ENCODE measurements at regions not wholly inside any gene's neighbourhood (a gene's known extent, or its start where the extent isn't known, plus 50 kb on each side); places are given as distances from the start of the nearest gene placed in this dataset.

- H3K36me3 ChIP-seq (ENCODE audit: control insufficient read depth, insufficient read depth, low read length) = no peaks in the 10 kb centered on the region
- no peaks in the 10 kb centered on the region for H3K9me3 ChIP-seq (ENCODE audit: control insufficient read depth, low read length)
- no peaks in the 10 kb centered on the region for H3K4me1 ChIP-seq (ENCODE audit: control insufficient read depth, insufficient read depth, low read length)
- no peaks in the 10 kb centered on the region for H3K27me3 ChIP-seq (ENCODE audit: control insufficient read depth, insufficient read depth, low read length, poor library complexity, severe bottlenecking)
- no peak overlapping the region for H3K4me3 ChIP-seq (ENCODE audit: insufficient read depth, low read depth, low read length)
- WGBS, 2 experiments = 94 to 95% methylated on average over 3 of the region's 3 CpGs
- no peak overlapping the region for H3K27ac ChIP-seq (ENCODE audit: insufficient read depth, low read depth, low read length, poor library complexity, severe bottlenecking)
Observed at GRCh38 chr7:41633690-41634089, 69.2 kb downstream of the INHBA start.

- 56 to 61% methylated on average over 4 of the region's 4 CpGs for WGBS, 2 experiments
- H3K4me1 ChIP-seq (ENCODE audit: control insufficient read depth, insufficient read depth, low read length) = no peaks in the 10 kb centered on the region
- H3K9me3 ChIP-seq (ENCODE audit: control insufficient read depth, low read length) = no peaks in the 10 kb centered on the region
- no peak overlapping the region for H3K27ac ChIP-seq (ENCODE audit: insufficient read depth, low read depth, low read length, poor library complexity, severe bottlenecking)
- H3K27me3 ChIP-seq (ENCODE audit: control insufficient read depth, insufficient read depth, low read length, poor library complexity, severe bottlenecking) = no peaks in the 10 kb centered on the region
- H3K4me3 ChIP-seq (ENCODE audit: insufficient read depth, low read depth, low read length) = no peak overlapping the region
- no peaks in the 10 kb centered on the region for H3K36me3 ChIP-seq (ENCODE audit: control insufficient read depth, insufficient read depth, low read length)
Observed at GRCh38 chr7:41630741-41631140, 72.1 kb downstream of the INHBA start.

GRCh38 chr7:41629711-41630111, 73.2 kb downstream of the INHBA start:
- Histone ChIP-seq H3K4me1 (ENCODE audit: control insufficient read depth, insufficient read depth, low read length) (no peaks in the 10 kb centered on the region), H3K9me3 (ENCODE audit: control insufficient read depth, low read length) (no peaks in the 10 kb centered on the region), H3K27ac (ENCODE audit: insufficient read depth, low read depth, low read length, poor library complexity, severe bottlenecking) (no peak overlapping the region), H3K36me3 (ENCODE audit: control insufficient read depth, insufficient read depth, low read length) (no peaks in the 10 kb centered on the region), H3K4me3 (ENCODE audit: insufficient read depth, low read depth, low read length) (no peak overlapping the region), H3K27me3 (ENCODE audit: control insufficient read depth, insufficient read depth, low read length, poor library complexity, severe bottlenecking) (no peaks in the 10 kb centered on the region)
- WGBS, 2 experiments = 77 to 100% methylated on average over 1 of the region's 1 CpG

- Histone ChIP-seq H3K27me3 (ENCODE audit: control insufficient read depth, insufficient read depth, low read length, poor library complexity, severe bottlenecking) (no peaks in the 10 kb centered on the region), H3K4me1 (ENCODE audit: control insufficient read depth, insufficient read depth, low read length) (no peaks in the 10 kb centered on the region), H3K9me3 (ENCODE audit: control insufficient read depth, low read length) (no peaks in the 10 kb centered on the region), H3K36me3 (ENCODE audit: control insufficient read depth, insufficient read depth, low read length) (no peaks in the 10 kb centered on the region), H3K27ac (ENCODE audit: insufficient read depth, low read depth, low read length, poor library complexity, severe bottlenecking) (no peak overlapping the region), H3K4me3 (ENCODE audit: insufficient read depth, low read depth, low read length) (no peak overlapping the region)
- WGBS, 2 experiments = 51% methylated on average over 2 to 3 of the region's 3 CpGs
Observed at GRCh38 chr7:41628901-41629300, 74.0 kb downstream of the INHBA start.

- no peaks in the 10 kb centered on the region for H3K9me3 ChIP-seq (ENCODE audit: control insufficient read depth, low read length)
- H3K36me3 ChIP-seq (ENCODE audit: control insufficient read depth, insufficient read depth, low read length) = no peaks in the 10 kb centered on the region
- H3K27me3 ChIP-seq (ENCODE audit: control insufficient read depth, insufficient read depth, low read length, poor library complexity, severe bottlenecking) = no peaks in the 10 kb centered on the region
- 42 to 44% methylated on average over 8 of the region's 8 CpGs for WGBS, 2 experiments
- no peak overlapping the region for H3K27ac ChIP-seq (ENCODE audit: insufficient read depth, low read depth, low read length, poor library complexity, severe bottlenecking)
- no peak overlapping the region for H3K4me3 ChIP-seq (ENCODE audit: insufficient read depth, low read depth, low read length)
- no peaks in the 10 kb centered on the region for H3K4me1 ChIP-seq (ENCODE audit: control insufficient read depth, insufficient read depth, low read length)
Observed at GRCh38 chr7:41627645-41628298, 75.1 kb downstream of the INHBA start.

GRCh38 chr7:41624818-41625217, 78.1 kb downstream of the INHBA start:
- Histone ChIP-seq H3K9me3 (ENCODE audit: control insufficient read depth, low read length) (no peaks in the 10 kb centered on the region), H3K27me3 (ENCODE audit: control insufficient read depth, insufficient read depth, low read length, poor library complexity, severe bottlenecking) (no peaks in the 10 kb centered on the region), H3K4me3 (ENCODE audit: insufficient read depth, low read depth, low read length) (no peak overlapping the region), H3K36me3 (ENCODE audit: control insufficient read depth, insufficient read depth, low read length) (no peaks in the 10 kb centered on the region), H3K27ac (ENCODE audit: insufficient read depth, low read depth, low read length, poor library complexity, severe bottlenecking) (no peak overlapping the region), H3K4me1 (ENCODE audit: control insufficient read depth, insufficient read depth, low read length) (no peaks in the 10 kb centered on the region)

- Histone ChIP-seq H3K27ac (ENCODE audit: insufficient read depth, low read depth, low read length, poor library complexity, severe bottlenecking) (no peak overlapping the region), H3K9me3 (ENCODE audit: control insufficient read depth, low read length) (no peaks in the 10 kb centered on the region), H3K27me3 (ENCODE audit: control insufficient read depth, insufficient read depth, low read length, poor library complexity, severe bottlenecking) (no peaks in the 10 kb centered on the region), H3K4me1 (ENCODE audit: control insufficient read depth, insufficient read depth, low read length) (no peaks in the 10 kb centered on the region), H3K4me3 (ENCODE audit: insufficient read depth, low read depth, low read length) (no peak overlapping the region), H3K36me3 (ENCODE audit: control insufficient read depth, insufficient read depth, low read length) (no peaks in the 10 kb centered on the region)
- WGBS, 2 experiments = 91 to 93% methylated on average over 7 of the region's 7 CpGs
Observed at GRCh38 chr7:41621953-41622831, 80.7 kb downstream of the INHBA start.

- Histone ChIP-seq H3K27ac (ENCODE audit: insufficient read depth, low read depth, low read length, poor library complexity, severe bottlenecking) (no peak overlapping the region), H3K36me3 (ENCODE audit: control insufficient read depth, insufficient read depth, low read length) (no peaks in the 10 kb centered on the region), H3K9me3 (ENCODE audit: control insufficient read depth, low read length) (no peaks in the 10 kb centered on the region), H3K27me3 (ENCODE audit: control insufficient read depth, insufficient read depth, low read length, poor library complexity, severe bottlenecking) (no peaks in the 10 kb centered on the region), H3K4me1 (ENCODE audit: control insufficient read depth, insufficient read depth, low read length) (no peaks in the 10 kb centered on the region), H3K4me3 (ENCODE audit: insufficient read depth, low read depth, low read length) (no peak overlapping the region)
- WGBS, 2 experiments = 94% methylated on average over 1 of the region's 1 CpG
Observed at GRCh38 chr7:41617987-41618386, 84.9 kb downstream of the INHBA start.

- H3K4me1 ChIP-seq (ENCODE audit: control insufficient read depth, insufficient read depth, low read length) = no peaks in the 10 kb centered on the region
- no peaks in the 10 kb centered on the region for H3K36me3 ChIP-seq (ENCODE audit: control insufficient read depth, insufficient read depth, low read length)
- H3K9me3 ChIP-seq (ENCODE audit: control insufficient read depth, low read length) = no peaks in the 10 kb centered on the region
- H3K27me3 ChIP-seq (ENCODE audit: control insufficient read depth, insufficient read depth, low read length, poor library complexity, severe bottlenecking) = no peaks in the 10 kb centered on the region
- H3K27ac ChIP-seq (ENCODE audit: insufficient read depth, low read depth, low read length, poor library complexity, severe bottlenecking) = no peak overlapping the region
- 85 to 92% methylated on average over 2 of the region's 2 CpGs for WGBS, 2 experiments
- no peak overlapping the region for H3K4me3 ChIP-seq (ENCODE audit: insufficient read depth, low read depth, low read length)
Observed at GRCh38 chr7:41612798-41613197, 90.1 kb downstream of the INHBA start.

GRCh38 chr7:41612386-41612785, 90.5 kb downstream of the INHBA start:
- Histone ChIP-seq H3K4me1 (ENCODE audit: control insufficient read depth, insufficient read depth, low read length) (no peaks in the 10 kb centered on the region), H3K36me3 (ENCODE audit: control insufficient read depth, insufficient read depth, low read length) (no peaks in the 10 kb centered on the region)
- 95 to 99% methylated on average over 4 of the region's 4 CpGs for WGBS, 2 experiments

More at GRCh38 chr7:41612386-41612785, 90.5 kb downstream of the INHBA start:
- H3K27ac ChIP-seq (ENCODE audit: insufficient read depth, low read depth, low read length, poor library complexity, severe bottlenecking) = no peak overlapping the region
- H3K4me3 ChIP-seq (ENCODE audit: insufficient read depth, low read depth, low read length) = no peak overlapping the region
- no peaks in the 10 kb centered on the region for H3K27me3 ChIP-seq (ENCODE audit: control insufficient read depth, insufficient read depth, low read length, poor library complexity, severe bottlenecking)
- H3K9me3 ChIP-seq (ENCODE audit: control insufficient read depth, low read length) = no peaks in the 10 kb centered on the region
